Astrocyte (in vitro differentiated cells and primary cell): ENCODE measurements at regions not wholly inside any gene's neighbourhood (a gene's known extent, or its start where the extent isn't known, plus 50 kb on each side); places are given as distances from the start of the nearest gene placed in this dataset.

Source experiments
- DNase-seq: peaks from one replicate; pipeline ENCODE4 v3.0.0-alpha.2; 2010; ENCODE audit warnings: low read depth
- FAIRE-seq: peaks from 2 replicates; lab custom pipeline; 2011; peaks lifted over from hg19 to GRCh38; lab: Jason Lieb, UNC
- H2AFZ ChIP-seq: 2 replicates; pipeline ENCODE4 v1.6.0; 2012; ENCODE audit warnings: low read depth, low read length, inconsistent platforms
- H3K27ac ChIP-seq: 2 replicates; pipeline ENCODE4 v1.5.1; 2011; ENCODE audit warnings: low read depth, low read length, inconsistent platforms
- H3K27me3 ChIP-seq: 2 replicates; pipeline ENCODE4 v1.6.0; 2011; ENCODE audit warnings: low read length, inconsistent platforms; ENCODE audit not compliant: insufficient read depth
- H3K36me3 ChIP-seq: 2 replicates; pipeline ENCODE4 v1.5.1; 2011; ENCODE audit warnings: low read length, inconsistent platforms; ENCODE audit not compliant: insufficient read depth
- H3K4me1 ChIP-seq: 2 replicates; pipeline ENCODE4 v1.5.1; 2011; ENCODE audit warnings: low read length, inconsistent platforms; ENCODE audit not compliant: insufficient read depth
- H3K4me2 ChIP-seq: 2 replicates; pipeline ENCODE4 v1.6.0; 2012; ENCODE audit warnings: low read length, inconsistent platforms
- H3K4me3 ChIP-seq: 2 replicates; pipeline ENCODE4 v1.5.1; 2011; ENCODE audit warnings: low read depth, mild to moderate bottlenecking, low read length, inconsistent platforms; ENCODE audit not compliant: insufficient read depth
- H3K79me2 ChIP-seq: 2 replicates; pipeline ENCODE4 v1.6.0; 2012; ENCODE audit warnings: mild to moderate bottlenecking, low read length, inconsistent platforms; ENCODE audit not compliant: insufficient read depth
- H3K9ac ChIP-seq: 2 replicates; pipeline ENCODE4 v1.6.0; 2012; ENCODE audit warnings: mild to moderate bottlenecking, low read length, inconsistent platforms
- H3K9me3 ChIP-seq: 2 replicates; pipeline ENCODE4 v1.5.1; 2012; ENCODE audit warnings: low read depth, mild to moderate bottlenecking, low read length, inconsistent platforms; ENCODE audit not compliant: insufficient read depth
- H4K20me1 ChIP-seq: 2 replicates; pipeline ENCODE4 v1.6.0; 2012; ENCODE audit warnings: low read length, inconsistent platforms; ENCODE audit not compliant: insufficient read depth
- H3K27ac Mint-ChIP-seq: one replicate; pipeline ENCODE4 v1.8.0; 2021; ENCODE audit warnings: mild to moderate bottlenecking, mixed read lengths; ENCODE audit not compliant: unreplicated experiment
- H3K27me3 Mint-ChIP-seq: one replicate; pipeline ENCODE4 v1.8.0; 2021; ENCODE audit warnings: low read depth, mixed read lengths; ENCODE audit not compliant: unreplicated experiment
- H3K36me3 Mint-ChIP-seq: one replicate; pipeline ENCODE4 v1.8.0; 2021; ENCODE audit warnings: low read depth, mixed read lengths; ENCODE audit not compliant: unreplicated experiment
- H3K4me1 Mint-ChIP-seq: one replicate; pipeline ENCODE4 v1.8.0; 2021; ENCODE audit warnings: low read depth, mixed read lengths; ENCODE audit not compliant: unreplicated experiment
- H3K4me3 Mint-ChIP-seq: one replicate; pipeline ENCODE4 v1.8.0; 2021; ENCODE audit warnings: mild to moderate bottlenecking, moderate library complexity, mixed read lengths; ENCODE audit not compliant: unreplicated experiment
- H3K9me3 Mint-ChIP-seq: one replicate; pipeline ENCODE4 v1.8.0; 2021; ENCODE audit warnings: mild to moderate bottlenecking, mixed read lengths; ENCODE audit not compliant: unreplicated experiment
- CTCF ChIP-seq: IDR thresholded peaks from 2 replicates; pipeline ENCODE4 v1.5.1; 2011; ENCODE audit warnings: low read depth, mild to moderate bottlenecking, inconsistent platforms, low read length, moderate library complexity; ENCODE audit not compliant: insufficient read depth
- EZH2 ChIP-seq: IDR thresholded peaks from 2 replicates; pipeline ENCODE4 v1.6.1; 2012; ENCODE audit warnings: mild to moderate bottlenecking, low read length, inconsistent platforms; ENCODE audit not compliant: insufficient read depth

GRCh38 chr17:77693776-77694175 lies 264.7 kb upstream of the TNRC6C start:
- Histone ChIP-seq H3K27me3 (peaks cover 49% of the 10 kb centered on the region), H3K4me1 (no peaks in the 10 kb centered on the region), H2AFZ (no peak overlapping the region), H3K4me2 (no peak overlapping the region), H3K4me3 (no peak overlapping the region), H4K20me1 (no peaks in the 10 kb centered on the region), H3K79me2 (no peaks in the 10 kb centered on the region), H3K9me3 (no peaks in the 10 kb centered on the region), H3K36me3 (no peaks in the 10 kb centered on the region), H3K27ac (no peak overlapping the region), H3K9ac (no peak overlapping the region)
- TF ChIP-seq CTCF (no peak), EZH2 (no peak)
- Mint-ChIP-seq H3K27ac (no peak overlapping the region), H3K9me3 (peaks cover 1% of the 10 kb centered on the region), H3K27me3 (peaks cover 69% of the 10 kb centered on the region), H3K36me3 (no peaks in the 10 kb centered on the region), H3K4me3 (no peak overlapping the region), H3K4me1 (peaks cover 2% of the 10 kb centered on the region)
- FAIRE-seq (no peak), DNase-seq (no peak)

- H3K36me3 ChIP-seq: no peaks in the 10 kb centered on the region
- no peaks in the 10 kb centered on the region for H3K79me2 ChIP-seq
- H3K9me3 ChIP-seq: no peaks in the 10 kb centered on the region
- peaks cover 45% of the 10 kb centered on the region for H3K27me3 ChIP-seq
- Mint-ChIP-seq H3K27me3 (peaks cover 78% of the 10 kb centered on the region), H3K36me3 (no peaks in the 10 kb centered on the region), H3K4me3 (no peak overlapping the region), H3K9me3 (peaks cover 1% of the 10 kb centered on the region), H3K27ac (no peak overlapping the region), H3K4me1 (peaks cover 2% of the 10 kb centered on the region)
- H3K9ac ChIP-seq: no peak overlapping the region
- H3K27ac ChIP-seq: no peak overlapping the region
- H3K4me1 ChIP-seq: no peaks in the 10 kb centered on the region
- TF ChIP-seq CTCF (no peak), EZH2 (no peak)
- H3K4me2 ChIP-seq: no peak overlapping the region
- DNase-seq: no peak
- FAIRE-seq: no peak
- no peak overlapping the region for H3K4me3 ChIP-seq
- no peak overlapping the region for H2AFZ ChIP-seq
- H4K20me1 ChIP-seq: no peaks in the 10 kb centered on the region
Observed at GRCh38 chr17:77694391-77695363, 263.8 kb upstream of the TNRC6C start.

- Histone ChIP-seq H2AFZ (no peak overlapping the region), H3K36me3 (no peaks in the 10 kb centered on the region), H3K27me3 (peaks cover 45% of the 10 kb centered on the region), H3K9me3 (no peaks in the 10 kb centered on the region), H3K4me1 (no peaks in the 10 kb centered on the region), H3K79me2 (no peaks in the 10 kb centered on the region), H3K9ac (no peak overlapping the region), H4K20me1 (no peaks in the 10 kb centered on the region), H3K4me2 (no peak overlapping the region), H3K27ac (no peak overlapping the region), H3K4me3 (no peak overlapping the region)
- FAIRE-seq: no peak
- no peaks in the 10 kb centered on the region for H3K36me3 Mint-ChIP-seq
- TF ChIP-seq EZH2 (no peak), CTCF (no peak)
- peaks cover 1% of the 10 kb centered on the region for H3K9me3 Mint-ChIP-seq
- DNase-seq: no peak
- peaks cover 2% of the 10 kb centered on the region for H3K4me1 Mint-ChIP-seq
- no peak overlapping the region for H3K4me3 Mint-ChIP-seq
- peaks cover 84% of the 10 kb centered on the region for H3K27me3 Mint-ChIP-seq
- H3K27ac Mint-ChIP-seq: no peak overlapping the region
Observed at GRCh38 chr17:77695386-77695785, 263.1 kb upstream of the TNRC6C start.
